GM18520 (cell line): ENCODE measurements at regions not wholly inside any gene's neighbourhood (a gene's known extent, or its start where the extent isn't known, plus 50 kb on each side); places are given as distances from the start of the nearest gene placed in this dataset.

Experiments used
- ATAC-seq: cut with Tn5 transposase; IDR thresholded peaks from one replicate; pipeline ENCODE4 v1.9.1; 2021; ENCODE audit not compliant: unreplicated experiment

DNA sequence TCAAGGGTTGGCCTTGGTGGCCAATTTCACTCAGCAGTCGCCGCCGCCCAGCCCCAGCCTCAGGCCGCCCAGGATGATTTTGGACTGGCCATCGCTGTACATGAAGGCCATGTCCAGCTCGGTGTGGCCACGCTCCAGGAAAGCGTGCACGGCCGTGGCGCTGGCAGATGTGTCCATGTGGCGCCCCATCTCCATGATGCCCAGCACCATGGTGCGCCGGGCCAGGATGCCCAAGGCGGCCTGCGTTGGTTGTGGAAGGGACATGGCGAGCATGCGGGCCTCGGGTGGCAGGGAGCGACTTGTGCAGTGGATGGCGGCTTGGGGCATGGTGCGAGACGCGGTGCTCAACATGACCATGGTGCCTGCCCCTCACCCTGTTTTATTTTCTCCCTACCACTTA is 55.4 kb downstream of the ZCCHC12 start:
- ATAC-seq: no peak

DNA sequence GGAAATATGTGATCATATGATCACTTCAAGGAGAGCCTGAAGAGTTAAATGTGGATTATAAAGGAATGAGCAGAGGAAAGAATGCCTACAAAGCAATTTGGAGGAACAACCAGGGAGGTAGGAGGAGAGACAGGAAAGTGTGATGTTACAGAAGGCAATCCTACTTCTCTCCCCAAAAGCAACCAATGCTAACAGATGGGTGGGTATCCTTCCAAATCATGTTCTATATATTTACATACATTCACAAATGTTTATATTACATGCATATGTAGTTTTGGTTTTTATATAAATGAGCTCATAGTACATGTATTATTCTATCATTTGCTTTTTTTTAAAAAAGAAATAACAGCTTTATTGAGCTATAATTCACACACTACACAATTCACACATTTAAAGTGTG is 56.0 kb downstream of the ZCCHC12 start:
- ATAC-seq: no peak

DNA sequence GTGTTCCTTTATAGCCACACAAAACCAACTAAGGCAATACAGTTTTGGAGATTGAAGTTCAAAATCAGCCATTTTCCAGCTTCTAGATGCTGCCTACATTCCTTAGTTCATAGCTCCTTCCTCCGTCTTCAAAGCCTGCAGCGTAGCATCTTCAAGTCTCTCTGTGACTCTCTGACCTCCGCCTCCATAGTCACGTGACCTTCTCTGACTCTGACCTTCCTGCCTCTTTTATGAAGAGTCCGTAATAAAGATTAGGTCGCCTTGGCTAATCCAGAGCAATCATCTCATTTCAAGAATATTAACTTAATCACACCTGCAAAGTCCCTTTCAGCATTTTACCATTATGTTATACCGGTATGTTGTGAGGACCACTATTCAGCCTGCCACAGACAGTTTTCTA is 60.4 kb downstream of the ZCCHC12 start:
- no peak for ATAC-seq

DNA sequence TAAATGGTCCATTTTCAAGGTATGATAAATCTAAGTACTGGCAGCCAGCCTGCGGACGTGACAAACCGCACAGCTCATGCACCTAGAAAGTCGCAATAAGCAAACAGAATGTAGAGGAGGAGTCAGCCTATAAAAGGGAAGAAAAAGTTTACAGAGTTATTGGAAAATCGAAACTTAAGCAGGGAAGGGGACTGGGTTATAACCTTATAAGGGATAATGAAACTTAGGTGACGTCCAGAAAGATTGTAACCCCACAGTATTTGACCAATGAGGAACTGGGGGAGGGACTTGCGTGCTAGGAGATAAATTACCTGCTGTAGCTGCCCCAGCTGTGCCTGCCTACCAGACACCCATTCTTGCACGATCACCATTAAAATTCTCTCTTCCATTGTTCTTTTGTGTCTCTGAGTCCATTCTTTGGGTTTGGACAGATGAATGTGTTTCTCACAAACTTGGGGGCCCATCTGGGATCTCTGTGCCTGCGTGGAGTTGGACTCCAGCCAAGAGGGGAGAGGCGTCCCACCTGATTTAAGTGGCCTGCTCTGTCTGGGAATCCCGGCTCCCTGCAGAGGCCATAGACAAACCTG is 61.0 kb downstream of the ZCCHC12 start:
- no peak for ATAC-seq

DNA sequence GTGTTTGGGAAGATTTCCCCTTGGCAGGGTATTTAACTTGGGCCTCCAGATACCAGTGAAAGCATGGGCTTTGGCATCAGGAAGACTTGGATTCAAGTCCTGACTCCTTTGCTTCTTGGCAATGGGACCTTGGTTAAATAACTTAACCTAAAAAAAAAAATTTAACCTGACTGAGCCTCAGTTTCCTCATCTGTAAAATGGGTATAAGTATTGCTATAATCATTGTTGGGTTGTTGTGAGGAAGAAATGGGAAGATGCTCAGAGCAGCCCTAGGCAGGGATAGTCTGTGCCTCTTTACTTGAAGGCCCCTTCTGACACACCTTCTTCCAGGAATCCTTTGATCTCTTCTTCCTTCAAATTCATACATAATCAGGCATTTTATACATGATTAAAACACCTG is 70.3 kb downstream of the ZCCHC12 start:
- ATAC-seq: no peak

DNA sequence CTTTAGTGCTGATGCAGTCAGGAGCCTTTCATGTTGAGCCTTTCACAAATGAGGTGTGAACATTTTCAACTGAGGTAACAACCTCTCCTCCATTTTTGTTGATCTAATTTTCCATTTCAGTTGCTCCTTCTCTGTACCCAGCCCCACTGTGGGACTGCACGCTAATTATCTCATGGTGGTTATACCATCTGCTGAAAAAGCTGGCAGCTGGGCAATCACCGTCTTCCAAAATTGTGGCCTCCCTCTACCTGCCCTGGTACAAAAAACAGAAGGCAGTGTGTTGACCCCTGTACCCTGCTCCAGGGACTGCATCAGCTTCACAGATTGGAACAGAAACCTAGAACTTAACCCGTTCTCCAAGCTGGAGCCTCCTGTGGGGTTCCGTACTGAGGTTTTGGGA is 72.4 kb upstream of the LONRF3 start:
- no peak for ATAC-seq

DNA sequence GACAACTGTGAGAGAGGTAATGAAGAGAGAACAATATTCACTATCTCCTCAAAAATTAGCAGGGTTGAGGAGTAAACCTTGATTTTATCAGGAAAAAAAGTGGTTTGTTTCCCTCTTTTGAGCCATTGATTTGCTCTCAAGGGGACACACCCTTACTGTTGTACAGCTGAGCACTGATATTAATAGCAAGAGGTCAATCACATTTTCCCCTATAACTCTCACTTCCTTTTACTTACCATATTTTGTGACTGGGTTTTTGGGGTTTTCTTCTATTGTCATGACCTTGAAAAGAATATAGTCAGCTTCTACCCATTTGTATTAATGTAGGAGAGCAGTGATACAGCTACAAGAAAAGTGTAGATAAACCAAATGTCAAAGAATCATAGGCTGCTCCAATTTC is 70.2 kb upstream of the LONRF3 start:
- peak; percentile 65 for ATAC-seq

DNA sequence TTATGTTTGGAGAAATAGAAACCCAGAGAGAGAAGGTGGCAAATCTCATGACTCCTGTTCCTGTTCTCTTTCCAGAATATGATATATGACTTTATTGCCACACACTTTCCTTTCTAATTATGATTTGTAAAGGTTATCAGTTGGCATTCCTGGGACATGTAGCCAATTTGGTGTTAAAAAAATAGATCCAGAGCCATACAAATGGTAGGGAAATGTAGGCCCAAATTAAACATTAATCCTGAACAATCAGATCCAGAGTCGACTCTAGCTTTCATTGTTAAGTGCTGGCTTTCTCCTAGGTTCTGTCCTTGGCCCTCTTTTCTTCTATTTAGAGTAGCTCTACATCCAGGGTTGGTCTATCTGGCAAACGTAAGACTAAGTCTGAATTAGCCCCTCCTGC is 69.8 kb upstream of the LONRF3 start:
- ATAC-seq: no peak
